ENCODE measurements at regions not wholly inside any gene's neighbourhood (a gene's known extent, or its start where the extent isn't known, plus 50 kb on each side); places are given as distances from the start of the nearest gene placed in this dataset.

GRCh38 chr11:91926965-91927364 is 297.7 kb upstream of the FAT3 start:
- H3K4me3 ChIP-seq (replicated peaks in 1 of 3; ENCODE audit: insufficient read depth in 1 of 3, low read depth in 1 of 3, low read length in 3 of 3) = no peak overlapping the region
- DNase-seq (ENCODE audit: low read depth, low spot score) (peak; percentile 6), FAIRE-seq (no peak)
- no peak overlapping the region for H3K27ac ChIP-seq (ENCODE audit: insufficient read depth, low read depth, low read length)
- intact Hi-C loops (cut with micrococcal nuclease) = no loop called here
- dilution Hi-C loops (cut with MboI; ENCODE audit: extremely low pct_ligation_motif_present, low sequenced_read_pairs) = no loop called here
- no peaks in the 10 kb centered on the region for H3K9me1 ChIP-seq (replicated peaks; ENCODE audit: control insufficient read depth, extremely low read depth, insufficient read depth, low read length)
- TF ChIP-seq GATA2 (IDR thresholded peaks at IDR 0.05; ENCODE audit: insufficient read depth, insufficient read length, low read depth, low read length) (no peak), FOS (IDR thresholded peaks at IDR 0.05; ENCODE audit: borderline replicate concordance, insufficient read depth, low read length) (no peak), POLR2A (IDR thresholded peaks at IDR 0.05; ENCODE audit: low read depth, low read length) (no peak), CTCF (IDR thresholded peaks at IDR 0.05; ENCODE audit: extremely low read depth in 1 of 2, insufficient read depth in 1 of 2, low read depth in 1 of 2, low read length in 2 of 2) (no peak), EZH2 (IDR thresholded peaks at IDR 0.05; ENCODE audit: borderline replicate concordance, low read depth, low read length, severe bottlenecking) (no peak), MYC (IDR thresholded peaks at IDR 0.05; ENCODE audit: low read depth, low read length) (no peak), POLR2AphosphoS5 (IDR thresholded peaks at IDR 0.05; ENCODE audit: insufficient read depth, low read depth, low read length) (no peak), MAX (IDR thresholded peaks at IDR 0.05; ENCODE audit: insufficient read depth, insufficient read length) (no peak), JUN (IDR thresholded peaks at IDR 0.05; ENCODE audit: borderline replicate concordance, insufficient read depth, insufficient read length, low read depth) (no peak)
- no peaks in the 10 kb centered on the region for H3K4me1 ChIP-seq (ENCODE audit: control insufficient read depth, extremely low read depth, insufficient read depth, low read length)
- CTCF ChIA-PET = no interaction called here
- H3K79me2 ChIP-seq (ENCODE audit: control insufficient read depth, insufficient read depth, low read length) = no peaks in the 10 kb centered on the region
- H3K9ac ChIP-seq (replicated peaks; ENCODE audit: extremely low read depth, insufficient read depth, low read length) = no peak overlapping the region
- no peak overlapping the region for H3K4me2 ChIP-seq (ENCODE audit: insufficient read depth, low read length)
- BruUV-seq (replicated peaks) = no TSS peak
- POLR2A ChIA-PET = no interaction called here
- H3K36me3 ChIP-seq (ENCODE audit: control insufficient read depth in 2 of 2, extremely low read depth in 1 of 2, insufficient read depth in 2 of 2, low read length in 2 of 2) = no peaks in the 10 kb centered on the region
- no peaks in the 10 kb centered on the region for H4K20me1 ChIP-seq (replicated peaks; ENCODE audit: control insufficient read depth, extremely low read depth, insufficient read depth, low read length)
- no peaks in the 10 kb centered on the region for H3K9me3 ChIP-seq (replicated peaks; ENCODE audit: control insufficient read depth, insufficient read depth, low read length)
- H3K27me3 ChIP-seq (ENCODE audit: control insufficient read depth in 2 of 2, insufficient read depth in 2 of 2, low read length in 2 of 2) = no peaks in the 10 kb centered on the region
- H2AFZ ChIP-seq (ENCODE audit: low read depth, low read length) = no peak overlapping the region

All from endothelial cell of umbilical vein (primary cell).